Activated T-helper 2 cell treated with anti-CD3 and anti-CD28 coated beads, Interferon-gamma antibody, Interleukin-2, Interleukin-4, amounts not matched to agents 10 μg/mL and 5 μg/mL and 100 μg/mL, durations not matched to agents 14 hours and 24 hours and 36 hours (primary cell): ENCODE measurements at regions not wholly inside any gene's neighbourhood (a gene's known extent, or its start where the extent isn't known, plus 50 kb on each side); places are given as distances from the start of the nearest gene placed in this dataset.

Experiments
- DNase-seq: peaks from one replicate; pipeline ENCODE4 v3.0.0; 2021; ENCODE audit warnings: low spot score
- H3K27ac Mint-ChIP-seq: one replicate; pipeline ENCODE4 v1.8.0; 2021; ENCODE audit warnings: mixed read lengths
- H3K27me3 Mint-ChIP-seq: one replicate; pipeline ENCODE4 v1.8.0; 2021; ENCODE audit warnings: low read depth, mixed read lengths
- H3K36me3 Mint-ChIP-seq: one replicate; pipeline ENCODE4 v1.8.0; 2021; ENCODE audit warnings: low read depth, mixed read lengths
- H3K4me1 Mint-ChIP-seq: one replicate; pipeline ENCODE4 v1.8.0; 2021; ENCODE audit warnings: low read depth, mixed read lengths
- H3K4me3 Mint-ChIP-seq: one replicate; pipeline ENCODE4 v1.8.0; 2021; ENCODE audit warnings: low read depth, mild to moderate bottlenecking, moderate library complexity, mixed read lengths
- H3K9me3 Mint-ChIP-seq: one replicate; pipeline ENCODE4 v1.8.0; 2021; ENCODE audit warnings: mixed read lengths
- intact Hi-C: fragments of 100-400 bp; cut with micrococcal nuclease; formaldehyde crosslinking; loops from one replicate; pipeline ENCODE4 v1.15.1; 2023

DNA sequence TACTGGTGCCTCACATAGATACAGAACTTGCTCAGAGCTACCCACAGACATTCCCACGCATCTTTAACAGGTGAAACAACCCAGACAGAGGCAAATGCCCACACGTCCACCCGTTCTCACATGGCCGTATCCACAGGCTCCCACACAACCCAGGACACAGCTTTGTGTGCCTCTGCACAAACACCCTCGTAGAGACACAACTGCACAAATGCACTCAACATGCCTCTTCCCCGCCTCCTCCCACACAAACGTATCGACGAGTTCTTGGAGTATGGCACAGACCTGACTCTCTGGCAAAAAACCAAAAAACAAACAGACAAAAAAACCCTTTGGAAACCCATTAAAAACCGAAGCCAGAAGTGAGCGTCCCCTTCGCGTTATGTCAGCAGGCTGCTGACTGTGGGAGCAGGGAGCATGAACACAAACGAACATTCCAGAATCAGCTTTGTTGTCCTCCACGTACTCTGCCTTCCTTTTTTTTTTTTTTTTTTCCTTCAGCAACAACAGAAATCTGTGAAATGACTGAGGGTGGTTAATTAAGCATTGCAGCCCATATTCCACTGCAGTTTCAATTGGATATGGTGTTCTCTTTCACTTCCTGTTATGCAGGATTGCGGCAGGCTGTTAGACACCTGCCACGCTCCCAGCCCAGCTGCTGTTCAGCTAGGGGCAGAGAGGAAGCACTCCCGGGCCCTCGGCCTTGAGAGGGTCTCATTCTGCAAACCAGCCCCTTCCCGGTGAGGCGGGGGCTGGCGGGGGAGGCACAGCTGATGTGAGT is 313.7 kb downstream of the MAF start:
- no peak for DNase-seq
- intact Hi-C loops: loop anchor here (2.0 kb wide), 1 partner anchor 30 kb away; no protein-coding TSS in a partner anchor
- H3K36me3 Mint-ChIP-seq: no peaks in the 10 kb centered on the region
- H3K27ac Mint-ChIP-seq: peak overlapping the region; percentile 72
- H3K4me1 Mint-ChIP-seq: peaks cover 52% of the 10 kb centered on the region
- peaks cover under 1% of the 10 kb centered on the region for H3K9me3 Mint-ChIP-seq
- H3K4me3 Mint-ChIP-seq: peak overlapping the region; percentile 2
- no peaks in the 10 kb centered on the region for H3K27me3 Mint-ChIP-seq

DNA sequence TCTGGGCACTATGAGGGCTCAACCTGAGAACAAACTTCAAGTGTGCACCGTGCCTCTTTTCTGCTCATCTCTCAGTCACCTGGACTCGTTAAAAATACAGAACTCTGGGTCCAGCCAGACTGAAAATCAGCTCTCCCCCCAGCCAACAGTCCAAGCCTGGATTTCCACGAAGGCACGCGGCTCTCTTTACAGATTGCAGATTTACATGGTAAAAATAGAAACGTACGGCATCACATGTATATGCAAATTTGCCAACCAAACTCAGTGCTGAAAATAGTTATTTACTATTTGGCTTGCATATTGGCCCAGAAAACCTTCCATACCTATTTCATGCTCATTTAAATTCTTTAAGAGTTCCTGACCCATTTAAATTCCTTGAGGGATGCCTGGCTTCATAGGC is 315.8 kb downstream of the MAF start:
- no peaks in the 10 kb centered on the region for H3K9me3 Mint-ChIP-seq
- peaks cover 69% of the 10 kb centered on the region for H3K4me1 Mint-ChIP-seq
- H3K27me3 Mint-ChIP-seq: no peaks in the 10 kb centered on the region
- no peak overlapping the region for H3K27ac Mint-ChIP-seq
- no peak overlapping the region for H3K4me3 Mint-ChIP-seq
- intact Hi-C loops: no loop called here
- H3K36me3 Mint-ChIP-seq: no peaks in the 10 kb centered on the region
- DNase-seq: no peak

DNA sequence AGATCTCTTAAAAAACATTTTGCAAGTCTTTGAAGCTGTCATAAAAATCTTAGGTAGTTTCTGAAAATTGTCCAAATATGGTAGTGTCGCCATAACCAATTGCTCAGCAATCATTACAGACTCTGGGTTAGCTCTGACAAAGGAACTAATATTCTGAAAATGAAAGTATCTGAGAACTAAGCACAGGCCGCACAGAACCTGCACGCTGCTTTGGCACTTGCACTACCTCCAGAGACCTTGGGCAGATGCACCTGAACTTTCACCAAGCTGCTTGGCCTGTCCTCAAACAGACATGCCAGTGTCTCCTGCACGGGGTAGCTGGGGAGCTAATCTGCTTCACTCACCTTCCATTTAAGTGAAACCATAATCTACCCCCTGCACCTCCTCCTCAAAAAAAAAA is 317.0 kb downstream of the MAF start:
- intact Hi-C loops: no loop called here
- H3K4me3 Mint-ChIP-seq: peak overlapping the region; percentile 9

DNA sequence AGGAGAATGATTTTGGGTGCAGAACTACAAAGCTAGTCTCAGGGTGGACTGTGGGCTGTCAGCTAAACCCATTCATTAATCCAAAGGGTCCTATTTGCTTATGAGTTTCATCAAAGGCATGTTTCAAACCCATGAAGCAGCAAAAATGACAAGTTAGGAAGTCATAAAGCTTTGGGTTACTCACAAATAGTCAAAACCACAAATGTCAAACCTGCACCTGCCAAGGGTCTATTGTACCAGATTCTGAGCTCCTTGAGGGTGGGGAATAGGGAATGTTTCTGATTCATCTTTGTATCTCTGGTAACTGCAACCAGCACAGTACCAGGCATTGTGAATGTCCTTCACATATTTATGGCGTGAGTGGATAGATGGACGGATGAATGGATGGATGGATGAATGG is 317.7 kb downstream of the MAF start:
- H3K9me3 Mint-ChIP-seq: no peaks in the 10 kb centered on the region
- H3K27ac Mint-ChIP-seq: peak overlapping the region; percentile 72
- peak overlapping the region; percentile 40 for H3K4me3 Mint-ChIP-seq
- intact Hi-C loops: loop anchor here (1.0 kb wide), 1 partner anchor 11 kb away; no protein-coding TSS in a partner anchor
- H3K36me3 Mint-ChIP-seq: no peaks in the 10 kb centered on the region
- no peak for DNase-seq
- H3K27me3 Mint-ChIP-seq: no peaks in the 10 kb centered on the region
- peaks cover 79% of the 10 kb centered on the region for H3K4me1 Mint-ChIP-seq

More for the DNA sequence above, 317.0 kb downstream of the MAF start:
- DNase-seq: peak; percentile 24
- Mint-ChIP-seq H3K4me1 (peaks cover 76% of the 10 kb centered on the region), H3K27ac (peak overlapping the region; percentile 23), H3K9me3 (no peaks in the 10 kb centered on the region), H3K27me3 (no peaks in the 10 kb centered on the region), H3K36me3 (no peaks in the 10 kb centered on the region)

DNA sequence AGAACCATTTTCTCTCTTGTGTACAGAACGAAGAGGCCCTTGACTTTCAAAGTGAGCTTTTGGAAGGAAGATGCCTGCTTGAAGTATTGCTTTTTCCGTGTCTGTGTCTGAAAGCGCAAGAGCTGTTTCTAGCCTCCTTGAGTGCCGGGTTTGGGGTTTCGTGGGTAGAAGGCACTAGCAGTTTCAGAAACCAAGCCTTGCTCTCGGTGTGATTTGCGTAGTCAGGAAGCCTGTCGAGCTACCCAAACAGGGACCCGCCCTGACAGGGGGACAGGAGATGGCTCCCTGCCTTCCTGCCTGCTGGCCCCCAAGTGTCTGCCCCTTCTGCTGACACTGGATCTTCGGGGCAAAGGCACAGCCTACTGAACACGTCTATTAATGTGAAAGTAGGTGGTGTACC is 322.0 kb downstream of the MAF start:
- peak overlapping the region; percentile 78 for H3K27ac Mint-ChIP-seq
- intact Hi-C loops: loop anchor here (1.0 kb wide), 1 partner anchor 9 kb away; no protein-coding TSS in a partner anchor
- DNase-seq: peak; percentile 69
- no peaks in the 10 kb centered on the region for H3K36me3 Mint-ChIP-seq
- no peaks in the 10 kb centered on the region for H3K9me3 Mint-ChIP-seq
- H3K4me1 Mint-ChIP-seq: peaks cover 73% of the 10 kb centered on the region
- H3K27me3 Mint-ChIP-seq: no peaks in the 10 kb centered on the region
- peak overlapping the region; percentile 34 for H3K4me3 Mint-ChIP-seq

DNA sequence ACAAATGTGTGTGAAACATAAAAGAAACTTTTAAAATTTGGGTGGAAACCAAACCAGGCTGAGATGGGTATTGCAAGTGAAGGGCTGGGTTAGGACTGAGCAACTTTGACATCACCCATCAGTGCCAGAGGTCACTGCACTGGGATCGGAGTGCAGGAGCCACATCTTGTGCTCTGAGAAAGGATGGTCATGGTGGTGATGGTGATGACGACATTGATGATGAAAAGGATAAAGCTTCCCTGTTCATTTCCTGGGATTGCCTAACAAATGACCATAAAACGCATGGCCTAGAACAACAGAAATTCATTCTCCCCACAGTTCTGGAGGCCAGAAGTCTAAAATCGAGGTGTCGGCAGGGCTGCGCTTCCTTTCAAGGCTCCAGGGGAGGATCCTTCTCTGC is 324.0 kb downstream of the MAF start:
- H3K4me3 Mint-ChIP-seq: no peak overlapping the region
- intact Hi-C loops: no loop called here
- H3K9me3 Mint-ChIP-seq: no peaks in the 10 kb centered on the region
- no peak overlapping the region for H3K27ac Mint-ChIP-seq
- no peaks in the 10 kb centered on the region for H3K36me3 Mint-ChIP-seq
- H3K27me3 Mint-ChIP-seq: no peaks in the 10 kb centered on the region
- DNase-seq: no peak
- peaks cover 73% of the 10 kb centered on the region for H3K4me1 Mint-ChIP-seq

DNA sequence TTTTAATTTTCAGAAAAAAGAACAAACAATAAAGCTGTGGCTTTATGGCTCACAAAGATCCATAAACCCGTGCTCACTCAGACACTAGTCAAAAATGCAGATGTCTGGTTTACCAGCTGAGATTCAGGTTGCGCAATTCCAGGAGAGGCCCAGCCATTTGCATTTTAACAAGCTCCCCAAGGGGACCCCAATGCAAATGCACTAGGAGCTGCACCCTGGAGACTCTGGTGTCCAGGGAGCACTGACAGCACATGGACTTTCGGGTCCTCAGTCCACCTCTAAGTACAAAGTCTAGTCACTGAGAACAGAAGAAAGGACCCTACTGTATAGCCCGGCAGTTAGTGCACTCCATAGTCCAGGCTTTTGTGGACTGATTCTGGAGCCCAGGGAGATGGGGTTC is 326.3 kb downstream of the MAF start:
- Mint-ChIP-seq H3K9me3 (no peaks in the 10 kb centered on the region), H3K27ac (no peak overlapping the region), H3K4me3 (no peak overlapping the region), H3K27me3 (no peaks in the 10 kb centered on the region), H3K36me3 (no peaks in the 10 kb centered on the region), H3K4me1 (peaks cover 74% of the 10 kb centered on the region)
- intact Hi-C loops: no loop called here
- no peak for DNase-seq

DNA sequence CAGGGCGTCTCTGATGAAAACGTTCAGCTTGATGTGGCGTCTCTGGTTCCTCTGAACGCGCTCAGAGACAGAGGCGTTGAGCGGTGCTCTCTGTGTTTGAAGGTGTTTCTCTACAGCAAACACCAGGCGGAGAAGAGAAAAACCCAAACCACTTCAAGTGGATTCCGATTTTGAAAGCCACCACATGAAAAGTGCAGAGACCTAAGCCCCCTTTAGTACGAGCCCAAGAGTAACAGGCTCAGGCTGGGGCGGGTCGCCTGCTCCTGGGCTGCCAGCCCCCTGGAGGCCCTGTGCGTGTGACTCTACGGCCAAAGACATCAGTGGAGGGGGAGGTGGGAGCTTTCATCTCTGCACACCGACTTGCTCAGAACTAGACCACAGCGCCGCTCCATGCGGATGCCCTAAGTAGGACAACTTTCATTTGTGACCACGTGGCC is 328.4 kb downstream of the MAF start:
- Mint-ChIP-seq H3K36me3 (peaks cover 3% of the 10 kb centered on the region), H3K27ac (peak overlapping the region; percentile 88), H3K4me1 (peaks cover 76% of the 10 kb centered on the region), H3K4me3 (peak overlapping the region; percentile 68), H3K27me3 (no peaks in the 10 kb centered on the region), H3K9me3 (peaks cover 3% of the 10 kb centered on the region)
- intact Hi-C loops: loop anchor here (1.0 to 2.0 kb wide), 2 partner anchors 10 to 101 kb away; no protein-coding TSS in a partner anchor
- DNase-seq: peak; percentile 73

DNA sequence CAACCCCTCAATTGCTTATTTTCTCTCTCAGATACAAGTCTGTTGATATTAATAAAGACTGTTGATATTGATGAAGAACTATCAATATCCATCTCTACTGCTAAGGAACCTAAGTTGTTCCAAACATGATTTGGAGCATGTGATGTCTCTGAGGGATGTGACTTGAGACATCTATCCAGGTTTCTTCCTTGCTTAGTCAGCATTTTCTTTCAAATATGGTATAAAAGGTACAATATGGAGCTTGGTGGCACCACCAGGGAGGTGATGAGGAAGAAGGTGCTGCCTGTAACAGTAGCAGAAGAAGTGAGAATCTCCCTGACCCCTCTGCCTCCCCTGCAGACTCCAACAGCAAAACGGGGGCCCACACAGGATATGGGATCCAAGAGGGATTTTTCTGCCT is 329.0 kb downstream of the MAF start:
- H3K27ac Mint-ChIP-seq: peak overlapping the region; percentile 88
- H3K4me3 Mint-ChIP-seq: peak overlapping the region; percentile 68
- peaks cover 77% of the 10 kb centered on the region for H3K4me1 Mint-ChIP-seq
- H3K27me3 Mint-ChIP-seq: no peaks in the 10 kb centered on the region
- peaks cover 8% of the 10 kb centered on the region for H3K9me3 Mint-ChIP-seq
- intact Hi-C loops: no loop called here
- no peak for DNase-seq
- H3K36me3 Mint-ChIP-seq: peaks cover 7% of the 10 kb centered on the region

DNA sequence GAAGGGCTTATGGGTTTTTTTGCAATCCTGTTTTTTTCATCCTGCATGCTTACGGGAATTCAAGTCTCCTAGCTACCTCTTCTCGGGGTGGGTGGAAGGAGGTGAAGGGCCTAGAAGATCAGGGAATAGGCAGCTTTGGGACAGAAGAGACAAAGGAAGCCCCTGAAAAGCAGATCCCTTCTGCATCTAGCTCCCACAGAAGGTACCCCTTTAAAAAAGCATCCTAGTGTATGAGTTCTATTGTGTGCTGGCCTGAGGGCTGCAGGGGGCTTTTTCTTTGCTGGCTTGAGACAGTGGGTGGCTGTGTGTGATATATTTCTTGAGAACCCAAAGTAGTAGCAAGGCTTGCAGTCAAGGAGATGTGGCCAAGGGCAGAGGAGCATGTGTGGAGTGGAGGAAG is 330.5 kb downstream of the MAF start:
- peak overlapping the region; percentile 38 for H3K4me3 Mint-ChIP-seq
- intact Hi-C loops: no loop called here
- peak overlapping the region; percentile 87 for H3K27ac Mint-ChIP-seq
- DNase-seq: no peak
- peaks cover 8% of the 10 kb centered on the region for H3K36me3 Mint-ChIP-seq
- H3K4me1 Mint-ChIP-seq: peaks cover 87% of the 10 kb centered on the region
- H3K9me3 Mint-ChIP-seq: peaks cover 9% of the 10 kb centered on the region
- H3K27me3 Mint-ChIP-seq: no peaks in the 10 kb centered on the region

DNA sequence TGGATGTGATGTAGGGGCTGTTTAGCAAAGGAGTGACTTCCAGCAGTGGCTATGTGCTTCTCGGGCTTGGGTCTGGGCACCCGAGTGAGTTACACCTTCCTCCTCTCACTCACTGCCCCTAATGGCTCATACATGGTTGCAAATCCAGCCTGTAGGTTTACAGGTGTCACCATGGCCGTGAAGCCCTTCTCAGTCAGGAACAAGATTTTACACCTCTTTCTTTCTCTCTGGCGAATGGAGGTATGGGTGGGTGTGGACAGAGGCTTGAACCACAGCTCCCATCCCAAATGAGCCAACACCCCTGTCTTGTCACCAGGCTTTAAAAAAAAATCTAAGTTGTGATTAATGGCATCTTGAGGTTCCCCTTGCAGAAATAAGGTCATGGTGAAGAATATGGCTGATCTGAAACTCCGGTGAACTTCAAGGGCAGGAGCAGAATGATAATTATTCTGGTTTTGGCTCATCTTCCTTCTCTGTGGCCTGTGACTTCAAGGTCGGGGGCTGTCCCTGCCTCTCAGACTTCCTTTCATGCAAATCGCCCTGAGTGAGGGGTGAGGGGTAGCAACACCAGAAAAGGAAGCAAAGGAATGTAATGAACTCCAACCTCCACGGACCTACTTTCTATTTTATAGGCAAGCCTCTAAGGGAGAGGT is 331.2 kb downstream of the MAF start:
- Mint-ChIP-seq H3K4me1 (peaks cover 89% of the 10 kb centered on the region), H3K27ac (peak overlapping the region; percentile 87), H3K27me3 (no peaks in the 10 kb centered on the region), H3K4me3 (peak overlapping the region; percentile 38), H3K9me3 (peaks cover 9% of the 10 kb centered on the region), H3K36me3 (peaks cover 8% of the 10 kb centered on the region)
- peak; percentile 68 for DNase-seq
- intact Hi-C loops: loop anchor here (1.0 to 5.0 kb wide), 13 partner anchors 9 to 1313 kb away; no protein-coding TSS in a partner anchor

DNA sequence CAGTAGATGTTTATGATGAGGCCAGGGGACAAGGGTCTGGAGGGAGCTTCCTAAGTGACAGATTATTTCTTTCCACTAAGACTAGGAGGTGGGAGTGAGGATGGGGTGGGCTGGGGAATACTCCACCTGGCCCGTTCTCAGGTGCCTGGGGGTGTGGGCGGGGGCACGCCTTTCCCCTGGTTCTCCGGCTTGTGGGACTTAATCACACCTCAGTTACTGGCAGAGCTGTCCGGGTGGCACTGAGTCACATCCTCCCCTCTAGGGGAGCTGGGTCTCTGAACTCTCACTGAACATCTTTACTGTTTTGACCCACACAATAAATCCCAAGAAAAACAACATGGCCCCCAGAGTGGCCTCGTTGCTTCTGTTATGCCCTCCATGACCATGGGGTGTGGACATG is 332.8 kb downstream of the MAF start:
- Mint-ChIP-seq H3K4me1 (peaks cover 93% of the 10 kb centered on the region), H3K4me3 (peak overlapping the region; percentile 62), H3K27ac (peak overlapping the region; percentile 88), H3K36me3 (peaks cover 11% of the 10 kb centered on the region), H3K27me3 (no peaks in the 10 kb centered on the region), H3K9me3 (peaks cover 9% of the 10 kb centered on the region)
- intact Hi-C loops: loop anchor here (2.0 to 5.0 kb wide), 6 partner anchors 110 to 1315 kb away; no protein-coding TSS in a partner anchor
- no peak for DNase-seq

DNA sequence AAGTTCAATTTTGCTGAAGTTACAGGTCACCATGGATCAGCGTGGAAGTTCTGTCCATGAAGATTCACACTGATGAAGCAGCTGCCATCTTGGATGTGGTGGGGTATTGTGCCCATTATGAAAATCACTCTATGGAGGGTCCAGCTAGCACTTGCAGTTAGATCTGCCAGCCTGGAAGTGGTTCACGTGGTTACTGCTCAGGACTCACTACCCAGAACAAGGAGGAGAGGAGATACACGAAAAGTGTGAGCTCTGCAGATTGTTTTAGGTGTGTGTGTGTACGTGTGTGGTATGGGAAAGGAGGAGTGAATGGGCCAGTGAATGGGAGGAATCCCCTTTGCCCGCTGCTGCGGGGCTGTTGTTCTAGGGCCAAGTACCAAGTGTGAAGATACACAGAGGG is 333.4 kb downstream of the MAF start:
- Mint-ChIP-seq H3K27me3 (no peaks in the 10 kb centered on the region), H3K4me3 (no peak overlapping the region), H3K9me3 (peaks cover 9% of the 10 kb centered on the region), H3K4me1 (peaks cover 93% of the 10 kb centered on the region), H3K36me3 (peaks cover 11% of the 10 kb centered on the region), H3K27ac (peak overlapping the region; percentile 88)
- no peak for DNase-seq
- intact Hi-C loops: loop anchor here (5.0 kb wide), 4 partner anchors 110 to 1315 kb away; no protein-coding TSS in a partner anchor
